K562 (cell line): ENCODE measurements at regions not wholly inside any gene's neighbourhood (a gene's known extent, or its start where the extent isn't known, plus 50 kb on each side); places are given as distances from the start of the nearest gene placed in this dataset.

ENCODE experiments used
- ATAC-seq: fragments of 200-7000 bp; cut with Tn5 transposase; 3 replicates; pipeline ENCODE4 v1.9.1; 2020; ENCODE audit warnings: moderate library complexity
- BruUV-seq: library from RNA; stranded (reverse); fragments of 400-500 nt; replicated peaks from 2 replicates; lab custom pipeline; 2021; lab: Mats Ljungman, UMichigan
- CTCF ChIA-PET: fragments of 300-600 bp; formaldehyde crosslinking; extraction: SDS; loops from one replicate; lab custom pipeline; 2021; ENCODE audit warnings: low intra/inter-chr PET ratio; lab: Yijun Ruan, JAX
- POLR2A ChIA-PET: fragments of 300-600, 350-650 bp; sonication (Branson Sonifier 250); formaldehyde crosslinking; extraction: SDS; loops from one replicate; lab custom pipeline; 2021; ENCODE audit warnings: antibody characterized with exemption, inconsistent platforms; lab: Yijun Ruan, JAX
- DNase-seq, 4 experiments: peaks; one replicate each; pipeline versions ENCODE4 v3.0.0 to v3.0.0-alpha.2; 2011 to 2018; ENCODE audit warnings: low spot score in 3 of 4, mixed read lengths in 3 of 4; ENCODE audit errors: extremely low read depth in 1 of 4
- FAIRE-seq: peaks from 2 replicates; lab custom pipeline; 2011; peaks lifted over from hg19 to GRCh38; lab: Jason Lieb, UNC
- H2AFZ ChIP-seq: 2 replicates; pipeline ENCODE4 v1.6.0; 2011; ENCODE audit warnings: low read depth, low read length, control low read depth, inconsistent platforms
- H3K27ac ChIP-seq: fragments of 200-600 bp; 3 replicates; pipeline ENCODE4 v1.8.0; 2011; ENCODE audit warnings: low read depth, mild to moderate bottlenecking, control low read depth, inconsistent platforms, low read length, moderate library complexity, mixed read lengths; ENCODE audit errors: extremely low read depth
- H3K27me3 ChIP-seq, 2 experiments: fragments of 300-600 bp in 1 of 2; 2 replicates in 1 of 2; 3 replicates in 1 of 2; pipeline versions ENCODE4 v1.6.0 to v1.8.0; 2011; ENCODE audit warnings: inconsistent platforms in 2 of 2, low read length in 2 of 2, mild to moderate bottlenecking in 1 of 2, mixed read lengths in 1 of 2, moderate library complexity in 1 of 2; ENCODE audit not compliant: control insufficient read depth in 2 of 2, insufficient read depth in 2 of 2
- H3K36me3 ChIP-seq: fragments of 300-600 bp; 3 replicates; pipeline ENCODE4 v1.8.0; 2011; ENCODE audit warnings: mild to moderate bottlenecking, low read length, inconsistent platforms; ENCODE audit not compliant: control insufficient read depth, insufficient read depth
- H3K4me1 ChIP-seq, 2 experiments: fragments of 200-600 bp in 1 of 2; replicated peaks in 1 of 2; 2 replicates in 1 of 2; 3 replicates in 1 of 2; pipeline versions ENCODE4 v1.5.1 to v1.8.0; 2011; ENCODE audit warnings: inconsistent platforms in 2 of 2, low read length in 2 of 2, mild to moderate bottlenecking in 1 of 2, mixed read lengths in 1 of 2, moderate library complexity in 1 of 2; ENCODE audit not compliant: control insufficient read depth in 2 of 2, insufficient read depth in 2 of 2
- H3K4me2 ChIP-seq: 2 replicates; pipeline ENCODE4 v1.6.1; 2011; ENCODE audit warnings: low read length, control low read depth, inconsistent platforms, mixed read lengths; ENCODE audit not compliant: insufficient read depth
- H3K4me3 ChIP-seq: fragments of 200-600 bp; sonication (generic), shearing (Covaris generic); 2 replicates; pipeline ENCODE4 v1.5.1; 2016; ENCODE audit warnings: control low read depth, inconsistent platforms
- H3K79me2 ChIP-seq: fragments of 200-600 bp; 3 replicates; pipeline ENCODE4 v1.8.0; 2011; ENCODE audit warnings: low read length, inconsistent platforms; ENCODE audit not compliant: control insufficient read depth, insufficient read depth
- H3K9ac ChIP-seq, 2 experiments: 2 replicates each; pipeline versions ENCODE4 v1.6.0 to v1.6.1; 2011; ENCODE audit warnings: low read depth in 2 of 2, low read length in 2 of 2, control low read depth in 1 of 2, inconsistent platforms in 1 of 2, mild to moderate bottlenecking in 1 of 2, mixed read lengths in 1 of 2; ENCODE audit not compliant: insufficient read depth in 1 of 2
- H3K9me1 ChIP-seq: one replicate; pipeline ENCODE4 v1.6.0; 2011; ENCODE audit warnings: inconsistent platforms, mild to moderate bottlenecking, low read length, moderate library complexity; ENCODE audit not compliant: control insufficient read depth, insufficient read depth
- H3K9me3 ChIP-seq: replicated peaks from 2 replicates; pipeline ENCODE4 v1.5.1; 2011; ENCODE audit warnings: low read depth, low read length, inconsistent platforms; ENCODE audit not compliant: control insufficient read depth, insufficient read depth
- H4K20me1 ChIP-seq: replicated peaks from 2 replicates; pipeline ENCODE4 v1.6.1; 2011; ENCODE audit warnings: low read length, inconsistent platforms, mixed read lengths; ENCODE audit not compliant: control insufficient read depth, insufficient read depth
- CHCHD3 ChIP-seq: fragments of 250-450 bp; sonication (Bioruptor Pico); IDR thresholded peaks from 2 replicates; pipeline ENCODE4 v2.1.2; 2022; ENCODE audit warnings: mild to moderate bottlenecking
- DMBX1 ChIP-seq: fragments of 250-450 bp; sonication (Bioruptor Pico); IDR thresholded peaks from 2 replicates; pipeline ENCODE4 v1.8.0; 2022; ENCODE audit warnings: inconsistent platforms, mild to moderate bottlenecking, moderate library complexity, borderline replicate concordance
- EWSR1 ChIP-seq: fragments of 450-650 bp; IDR thresholded peaks from 2 replicates; pipeline ENCODE4 v1.6.1; 2018; ENCODE audit warnings: borderline replicate concordance, mild to moderate bottlenecking, low read depth, moderate library complexity; ENCODE audit not compliant: partially characterized antibody
- MAZ ChIP-seq, 2 experiments: fragments of 450-650 bp in 1 of 2; sonication (generic) in 1 of 2; formaldehyde crosslinking; IDR thresholded peaks in 1 of 2; conservative IDR thresholded peaks in 1 of 2; 2 replicates each; pipeline versions ENCODE4 v1.4.0 to v1.5.0; 2020; ENCODE audit warnings: mild to moderate bottlenecking in 1 of 2, missing genetic modification reagents in 1 of 2
- NCOA6 ChIP-seq: fragments of 450-650 bp; IDR thresholded peaks from 2 replicates; pipeline ENCODE4 v1.6.1; 2017; ENCODE audit warnings: mild to moderate bottlenecking
- NCOR1 ChIP-seq: fragments of 450-650 bp; IDR thresholded peaks from 2 replicates; pipeline ENCODE4 v1.6.1; 2016; ENCODE audit warnings: mild to moderate bottlenecking, moderate library complexity
- ZFP30 ChIP-seq: fragments of 250-450 bp; sonication (Bioruptor Pico); IDR thresholded peaks from 2 replicates; pipeline ENCODE4 v1.8.0; 2022; ENCODE audit warnings: moderate library complexity, mild to moderate bottlenecking, inconsistent platforms, borderline replicate concordance
- ZNF699 ChIP-seq: fragments of 250-450 bp; sonication (Bioruptor Pico); IDR thresholded peaks from 2 replicates; pipeline ENCODE4 v1.8.0; 2021; ENCODE audit warnings: mild to moderate bottlenecking, moderate library complexity; ENCODE audit not compliant: insufficient replicate concordance
- ZNF830 ChIP-seq: fragments of 250-450 bp; sonication (Bioruptor Pico); IDR thresholded peaks from 2 replicates; pipeline ENCODE4 v1.5.0; 2021; ENCODE audit warnings: mild to moderate bottlenecking
- WGBS: fragments of 100-300 bp; shearing (Covaris generic); methylation state at CpG from one replicate; pipeline ENCODE4 v1.1.6; 2016; ENCODE audit warnings: low coverage, mixed read lengths; ENCODE audit not compliant: insufficient coverage; ENCODE audit errors: missing lambda C conversion rate; 5-methylcytosine and 5-hydroxymethylcytosine counted together
- in situ Hi-C: fragments of 300-500 bp; cut with MboI; formaldehyde crosslinking; loops from 4 replicates; pipeline ENCODE4 v1.15.0; 2018; ENCODE audit warnings: inconsistent platforms, mixed read lengths
- intact Hi-C: fragments of 100-400 bp; cut with micrococcal nuclease; formaldehyde crosslinking; loops from 2 replicates; pipeline ENCODE4 v1.14.2; 2022
- TF ChIP-seq, protein P1 (sequence below): fragments of 250-450 bp; sonication (Bioruptor Pico); IDR thresholded peaks from 2 replicates; pipeline ENCODE4 v1.9.0; 2021; ENCODE audit warnings: mild to moderate bottlenecking, inconsistent platforms
- TF ChIP-seq, protein P2 (sequence below), 2 experiments: fragments of 450-650 bp; formaldehyde crosslinking in 1 of 2; IDR thresholded peaks; 2 replicates each; pipeline versions ENCODE4 v1.4.0 to v1.6.1; 2014 to 2020; ENCODE audit warnings: mild to moderate bottlenecking in 2 of 2, borderline replicate concordance in 1 of 2, low read depth in 1 of 2

DNA sequence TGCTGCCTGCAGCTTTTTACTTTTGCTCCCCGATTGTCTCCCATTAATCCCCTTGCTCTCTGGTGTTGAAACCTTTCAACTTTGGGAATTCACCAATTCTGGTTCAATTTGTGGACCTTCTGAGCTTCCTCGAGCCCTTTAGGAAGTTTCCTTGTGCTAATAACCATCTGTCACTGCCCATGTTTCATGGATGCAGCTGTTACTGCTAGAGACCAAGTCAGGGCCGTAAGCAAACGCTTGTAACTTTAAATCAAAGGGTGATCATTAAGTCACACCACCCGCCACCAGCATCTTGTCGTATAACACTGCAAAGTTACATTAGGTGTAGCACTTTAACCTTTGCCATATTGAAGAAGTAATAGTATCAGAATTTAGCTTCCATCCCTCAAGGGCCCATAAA is 268.3 kb upstream of the SASH1 start:
- Histone ChIP-seq H3K4me3 (no peak overlapping the region), H3K9ac (no peak overlapping the region), H3K36me3 (no peaks in the 10 kb centered on the region), H4K20me1 (no peaks in the 10 kb centered on the region), H3K4me2 (no peak overlapping the region), H2AFZ (no peak overlapping the region), H3K9me1 (no peaks in the 10 kb centered on the region), H3K27ac (no peak overlapping the region), H3K4me1 (no peaks in the 10 kb centered on the region), H3K27me3 (no peaks in the 10 kb centered on the region), H3K9me3 (no peaks in the 10 kb centered on the region), H3K79me2 (no peaks in the 10 kb centered on the region)
- no peak for FAIRE-seq
- in situ Hi-C loops (no loop called here), intact Hi-C loops (no loop called here)
- POLR2A ChIA-PET, result no interaction called here
- BruUV-seq, result no TSS peak
- no peak for ATAC-seq
- 3% methylated on average over 6 of the region's 6 CpGs for WGBS
- no peak for DNase-seq
- CTCF ChIA-PET, result no interaction called here
- TF ChIP-seq NCOR1 (no peak), ZFP30 (CRISPR knock-in tag) (no peak), NCOA6 (no peak), MAZ (CRISPR knock-in tag; conservative IDR thresholded peaks at IDR 0.05 in 1 of 2, IDR thresholded peaks at IDR 0.05 in 1 of 2) (no peak), DMBX1 (CRISPR knock-in tag) (no peak), CHCHD3 (CRISPR knock-in tag) (no peak), ZNF699 (no peak), ZNF830 (no peak), EWSR1 (no peak)
- TF ChIP-seq, protein P1, sequence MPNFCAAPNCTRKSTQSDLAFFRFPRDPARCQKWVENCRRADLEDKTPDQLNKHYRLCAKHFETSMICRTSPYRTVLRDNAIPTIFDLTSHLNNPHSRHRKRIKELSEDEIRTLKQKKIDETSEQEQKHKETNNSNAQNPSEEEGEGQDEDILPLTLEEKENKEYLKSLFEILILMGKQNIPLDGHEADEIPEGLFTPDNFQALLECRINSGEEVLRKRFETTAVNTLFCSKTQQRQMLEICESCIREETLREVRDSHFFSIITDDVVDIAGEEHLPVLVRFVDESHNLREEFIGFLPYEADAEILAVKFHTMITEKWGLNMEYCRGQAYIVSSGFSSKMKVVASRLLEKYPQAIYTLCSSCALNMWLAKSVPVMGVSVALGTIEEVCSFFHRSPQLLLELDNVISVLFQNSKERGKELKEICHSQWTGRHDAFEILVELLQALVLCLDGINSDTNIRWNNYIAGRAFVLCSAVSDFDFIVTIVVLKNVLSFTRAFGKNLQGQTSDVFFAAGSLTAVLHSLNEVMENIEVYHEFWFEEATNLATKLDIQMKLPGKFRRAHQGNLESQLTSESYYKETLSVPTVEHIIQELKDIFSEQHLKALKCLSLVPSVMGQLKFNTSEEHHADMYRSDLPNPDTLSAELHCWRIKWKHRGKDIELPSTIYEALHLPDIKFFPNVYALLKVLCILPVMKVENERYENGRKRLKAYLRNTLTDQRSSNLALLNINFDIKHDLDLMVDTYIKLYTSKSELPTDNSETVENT (CRISPR knock-in tag), result no peak
- TF ChIP-seq, protein P2, sequence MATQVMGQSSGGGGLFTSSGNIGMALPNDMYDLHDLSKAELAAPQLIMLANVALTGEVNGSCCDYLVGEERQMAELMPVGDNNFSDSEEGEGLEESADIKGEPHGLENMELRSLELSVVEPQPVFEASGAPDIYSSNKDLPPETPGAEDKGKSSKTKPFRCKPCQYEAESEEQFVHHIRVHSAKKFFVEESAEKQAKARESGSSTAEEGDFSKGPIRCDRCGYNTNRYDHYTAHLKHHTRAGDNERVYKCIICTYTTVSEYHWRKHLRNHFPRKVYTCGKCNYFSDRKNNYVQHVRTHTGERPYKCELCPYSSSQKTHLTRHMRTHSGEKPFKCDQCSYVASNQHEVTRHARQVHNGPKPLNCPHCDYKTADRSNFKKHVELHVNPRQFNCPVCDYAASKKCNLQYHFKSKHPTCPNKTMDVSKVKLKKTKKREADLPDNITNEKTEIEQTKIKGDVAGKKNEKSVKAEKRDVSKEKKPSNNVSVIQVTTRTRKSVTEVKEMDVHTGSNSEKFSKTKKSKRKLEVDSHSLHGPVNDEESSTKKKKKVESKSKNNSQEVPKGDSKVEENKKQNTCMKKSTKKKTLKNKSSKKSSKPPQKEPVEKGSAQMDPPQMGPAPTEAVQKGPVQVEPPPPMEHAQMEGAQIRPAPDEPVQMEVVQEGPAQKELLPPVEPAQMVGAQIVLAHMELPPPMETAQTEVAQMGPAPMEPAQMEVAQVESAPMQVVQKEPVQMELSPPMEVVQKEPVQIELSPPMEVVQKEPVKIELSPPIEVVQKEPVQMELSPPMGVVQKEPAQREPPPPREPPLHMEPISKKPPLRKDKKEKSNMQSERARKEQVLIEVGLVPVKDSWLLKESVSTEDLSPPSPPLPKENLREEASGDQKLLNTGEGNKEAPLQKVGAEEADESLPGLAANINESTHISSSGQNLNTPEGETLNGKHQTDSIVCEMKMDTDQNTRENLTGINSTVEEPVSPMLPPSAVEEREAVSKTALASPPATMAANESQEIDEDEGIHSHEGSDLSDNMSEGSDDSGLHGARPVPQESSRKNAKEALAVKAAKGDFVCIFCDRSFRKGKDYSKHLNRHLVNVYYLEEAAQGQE (IDR thresholded peaks at IDR 0.05; ENCODE audit: borderline replicate concordance), result no peak
- TF ChIP-seq, protein P2 (CRISPR knock-in tag; IDR thresholded peaks at IDR 0.05; ENCODE audit: low read depth), result no peak
